B cell (primary cell): ENCODE measurements at regions not wholly inside any gene's neighbourhood (a gene's known extent, or its start where the extent isn't known, plus 50 kb on each side); places are given as distances from the start of the nearest gene placed in this dataset.

ENCODE experiments used
- ATAC-seq: fragments of 200-7000 bp; cut with Tn5 transposase; one replicate; pipeline ENCODE4 v1.10.0; 2021; ENCODE audit warnings: low read depth, mild to moderate bottlenecking, moderate number of reproducible peaks, moderate library complexity
- CTCF ChIA-PET: fragments of 350-600 bp; sonication (Branson Sonifier 250); formaldehyde crosslinking; loops from one replicate; lab custom pipeline; 2021; ENCODE audit warnings: antibody characterized with exemption, inconsistent platforms; lab: Charles Lee
- POLR2A ChIA-PET: fragments of 350-600 bp; sonication (Branson Sonifier 250); formaldehyde crosslinking; loops from one replicate; lab custom pipeline; 2021; ENCODE audit warnings: antibody characterized with exemption; lab: Charles Lee
- DNase-seq: peaks from one replicate; pipeline ENCODE4 v3.0.0; 2013
- H2AFZ ChIP-seq: 2 replicates; pipeline ENCODE4 v1.6.1; 2012; ENCODE audit warnings: mild to moderate bottlenecking, low read depth, low read length; ENCODE audit not compliant: insufficient read depth, poor library complexity, severe bottlenecking
- H3K27ac ChIP-seq, 2 donors: 1 replicate in 1 of 2; 2 replicates in 1 of 2; pipeline ENCODE4 v1.5.1; 2012 to 2013; ENCODE audit warnings: low read length in 2 of 2, mild to moderate bottlenecking in 2 of 2, moderate library complexity in 1 of 2
- H3K27me3 ChIP-seq, 4 experiments: fragments of 200-600 bp in 1 of 4; sonication (generic) in 1 of 4; replicated peaks in 1 of 4; 1 replicate in 2 of 4; 2 replicates in 2 of 4; pipeline versions ENCODE4 v1.6.1 to v1.7.0; 2013 to 2016; ENCODE audit warnings: low read length in 3 of 4, mild to moderate bottlenecking in 2 of 4, mixed read lengths in 1 of 4, moderate library complexity in 1 of 4; ENCODE audit not compliant: insufficient read depth in 4 of 4, control insufficient read depth in 3 of 4; ENCODE audit errors: control extremely low read depth in 1 of 4
- H3K36me3 ChIP-seq, 2 experiments: replicated peaks in 1 of 2; 1 replicate in 1 of 2; 2 replicates in 1 of 2; pipeline versions ENCODE4 v1.6.1 to v1.7.1; 2013; ENCODE audit warnings: low read length in 1 of 2; ENCODE audit not compliant: insufficient read depth in 2 of 2, control insufficient read depth in 1 of 2; ENCODE audit errors: control extremely low read depth in 1 of 2, extremely low read depth in 1 of 2
- H3K4me1 ChIP-seq, 2 donors: fragments of 200-600 bp in 1 of 2; sonication (generic) in 1 of 2; 1 replicate in 1 of 2; 2 replicates in 1 of 2; pipeline versions ENCODE4 v1.5.1 to v1.6.1; 2013 to 2017; ENCODE audit warnings: low read length in 2 of 2; ENCODE audit not compliant: control insufficient read depth in 2 of 2, insufficient read depth in 2 of 2
- H3K4me2 ChIP-seq: replicated peaks from 2 replicates; pipeline ENCODE3; 2012; ENCODE audit warnings: mild to moderate bottlenecking, low read depth, low read length; ENCODE audit not compliant: poor library complexity, severe bottlenecking
- H3K4me3 ChIP-seq, 5 experiments: fragments of 200-600 bp in 1 of 5; sonication (generic) in 1 of 5; 1 replicate in 3 of 5; 2 replicates in 2 of 5; pipeline versions ENCODE4 v1.5.1 to v1.7.0; 2011 to 2016; ENCODE audit warnings: low read length in 4 of 5, mild to moderate bottlenecking in 4 of 5, low read depth in 2 of 5, control low read depth in 1 of 5, moderate library complexity in 1 of 5; ENCODE audit not compliant: insufficient read depth in 1 of 5; ENCODE audit errors: control extremely low read depth in 1 of 5, extremely low read depth in 1 of 5
- H3K79me2 ChIP-seq: fragments of 200-600 bp; sonication (generic); one replicate; pipeline ENCODE4 v1.6.0; 2016; ENCODE audit warnings: low read length; ENCODE audit not compliant: control insufficient read depth, insufficient read depth
- H3K9ac ChIP-seq: fragments of 200-600 bp; sonication (generic); 2 replicates; pipeline ENCODE4 v1.6.1; 2017; ENCODE audit warnings: mild to moderate bottlenecking, low read length, moderate library complexity
- H3K9me3 ChIP-seq, 3 donors: one replicate each; pipeline versions ENCODE4 v1.6.1 to v1.7.1; 2013; ENCODE audit warnings: low read length in 2 of 3; ENCODE audit not compliant: control insufficient read depth in 2 of 3, insufficient read depth in 1 of 3; ENCODE audit errors: control extremely low read depth in 1 of 3
- H4K20me1 ChIP-seq: 2 replicates; pipeline ENCODE4 v1.6.0; 2012; ENCODE audit warnings: mild to moderate bottlenecking, low read length; ENCODE audit not compliant: insufficient read depth, control insufficient read depth, poor library complexity, severe bottlenecking
- H3K27ac Mint-ChIP-seq: one replicate; pipeline ENCODE4 v1.8.0; 2021; ENCODE audit warnings: mixed read lengths
- H3K27me3 Mint-ChIP-seq: one replicate; pipeline ENCODE4 v1.8.0; 2021; ENCODE audit warnings: mixed read lengths
- H3K4me1 Mint-ChIP-seq: one replicate; pipeline ENCODE4 v1.8.0; 2021; ENCODE audit warnings: mixed read lengths
- H3K4me3 Mint-ChIP-seq: one replicate; pipeline ENCODE4 v1.8.0; 2021; ENCODE audit warnings: mixed read lengths
- H3K9me3 Mint-ChIP-seq: one replicate; pipeline ENCODE4 v1.8.0; 2022; ENCODE audit warnings: mixed read lengths; ENCODE audit not compliant: insufficient read depth
- EZH2 ChIP-seq: IDR thresholded peaks from 2 replicates; pipeline ENCODE4 v1.6.1; 2012; ENCODE audit warnings: borderline replicate concordance, low read depth, mild to moderate bottlenecking, moderate library complexity, low read length; ENCODE audit not compliant: insufficient read depth, poor library complexity, severe bottlenecking
- WGBS: methylation state at CpG from one replicate; pipeline ENCODE4 v1.1.5; 2013; ENCODE audit warnings: missing lambda C conversion rate; ENCODE audit not compliant: insufficient coverage; 5-methylcytosine and 5-hydroxymethylcytosine counted together
- intact Hi-C: fragments of 100-400 bp; cut with micrococcal nuclease; formaldehyde crosslinking; loops from one replicate; pipeline ENCODE4 v1.10.0; 2022
- TF ChIP-seq, protein P1 (sequence below): fragments of 200-600 bp; IDR thresholded peaks from one replicate; pipeline ENCODE4 v1.8.0; 2022; ENCODE audit warnings: antibody characterized with exemption, mild to moderate bottlenecking

DNA sequence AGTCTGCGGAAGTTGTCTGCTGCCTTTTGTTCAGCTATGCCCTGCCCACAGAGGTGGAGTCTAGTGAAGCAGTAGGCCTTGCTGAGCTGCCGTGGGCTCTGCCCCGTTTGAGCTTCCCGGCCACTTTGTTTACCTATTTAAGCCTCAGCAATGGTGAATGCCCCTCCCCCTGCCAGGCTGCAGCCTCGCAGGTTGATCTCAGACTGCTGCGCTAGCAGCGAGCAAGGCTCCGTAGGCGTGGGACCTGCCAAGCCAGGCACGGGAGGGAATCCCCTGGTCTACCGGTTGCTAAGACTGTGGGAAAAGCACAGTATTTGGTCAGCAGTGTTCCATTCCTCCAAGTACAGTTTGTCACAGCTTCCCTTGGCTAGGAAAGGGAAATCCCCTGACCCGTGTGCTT is 143.6 kb downstream of the DYRK2 start:
- POLR2A ChIA-PET: no interaction called here
- Histone ChIP-seq H3K4me1 (no peaks in the 10 kb centered on the region), H3K9ac (no peak overlapping the region), H3K9me3 (peaks cover 0 to 8% (median 0%) of the 10 kb centered on the region in 3 donors), H4K20me1 (no peaks in the 10 kb centered on the region), H2AFZ (no peak overlapping the region), H3K36me3 (no peaks in the 10 kb centered on the region), H3K27me3 (peaks cover 0 to 4% (median 1%) of the 10 kb centered on the region in 4 experiments), H3K79me2 (no peaks in the 10 kb centered on the region), H3K4me2 (no peak overlapping the region), H3K4me3 (no peak overlapping the region), H3K27ac (no peak overlapping the region)
- peaks cover 5% of the 10 kb centered on the region for H3K27me3 Mint-ChIP-seq
- H3K9me3 Mint-ChIP-seq: no peaks in the 10 kb centered on the region
- CTCF ChIA-PET: no interaction called here
- DNase-seq: no peak
- 95% methylated on average over 12 of the region's 12 CpGs for WGBS
- intact Hi-C loops: no loop called here
- no peak for ATAC-seq
- TF ChIP-seq, protein P1, sequence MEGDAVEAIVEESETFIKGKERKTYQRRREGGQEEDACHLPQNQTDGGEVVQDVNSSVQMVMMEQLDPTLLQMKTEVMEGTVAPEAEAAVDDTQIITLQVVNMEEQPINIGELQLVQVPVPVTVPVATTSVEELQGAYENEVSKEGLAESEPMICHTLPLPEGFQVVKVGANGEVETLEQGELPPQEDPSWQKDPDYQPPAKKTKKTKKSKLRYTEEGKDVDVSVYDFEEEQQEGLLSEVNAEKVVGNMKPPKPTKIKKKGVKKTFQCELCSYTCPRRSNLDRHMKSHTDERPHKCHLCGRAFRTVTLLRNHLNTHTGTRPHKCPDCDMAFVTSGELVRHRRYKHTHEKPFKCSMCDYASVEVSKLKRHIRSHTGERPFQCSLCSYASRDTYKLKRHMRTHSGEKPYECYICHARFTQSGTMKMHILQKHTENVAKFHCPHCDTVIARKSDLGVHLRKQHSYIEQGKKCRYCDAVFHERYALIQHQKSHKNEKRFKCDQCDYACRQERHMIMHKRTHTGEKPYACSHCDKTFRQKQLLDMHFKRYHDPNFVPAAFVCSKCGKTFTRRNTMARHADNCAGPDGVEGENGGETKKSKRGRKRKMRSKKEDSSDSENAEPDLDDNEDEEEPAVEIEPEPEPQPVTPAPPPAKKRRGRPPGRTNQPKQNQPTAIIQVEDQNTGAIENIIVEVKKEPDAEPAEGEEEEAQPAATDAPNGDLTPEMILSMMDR: no peak
- TF ChIP-seq EZH2: no peak
- H3K4me1 Mint-ChIP-seq: no peaks in the 10 kb centered on the region
- no peak overlapping the region for H3K4me3 Mint-ChIP-seq
- H3K27ac Mint-ChIP-seq: no peak overlapping the region

DNA sequence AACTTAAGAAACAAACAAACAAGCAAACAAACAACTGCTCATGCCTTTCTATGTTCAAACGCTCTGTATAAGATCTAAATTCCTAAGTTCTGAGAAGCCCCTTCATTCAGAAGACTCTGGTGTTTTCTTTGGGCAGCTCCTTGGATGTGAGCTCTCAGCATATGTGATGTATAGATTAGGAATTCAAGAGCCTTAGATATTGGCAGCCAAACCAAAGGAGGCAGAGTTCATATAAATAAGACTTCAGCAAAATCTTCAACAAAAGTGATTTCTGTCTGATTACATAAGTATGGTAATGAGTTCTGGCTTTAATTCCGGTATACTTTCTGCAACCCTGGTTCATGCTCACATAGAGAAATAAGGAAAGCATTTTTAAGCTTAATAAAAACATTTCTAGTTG is 145.6 kb downstream of the DYRK2 start:
- Mint-ChIP-seq H3K27ac (no peak overlapping the region), H3K27me3 (peaks cover 9% of the 10 kb centered on the region), H3K4me3 (no peak overlapping the region), H3K9me3 (no peaks in the 10 kb centered on the region), H3K4me1 (no peaks in the 10 kb centered on the region)
- no peaks in the 10 kb centered on the region for H3K36me3 ChIP-seq
- H3K4me3 ChIP-seq: no peak overlapping the region
- intact Hi-C loops: no loop called here
- DNase-seq (no peak), ATAC-seq (no peak)
- no peak overlapping the region for H3K27ac ChIP-seq
- CTCF ChIA-PET: no interaction called here
- H3K4me2 ChIP-seq: no peak overlapping the region
- no peaks in the 10 kb centered on the region for H3K79me2 ChIP-seq
- H3K27me3 ChIP-seq: peaks cover 0 to 4% (median 1%) of the 10 kb centered on the region in 4 experiments
- POLR2A ChIA-PET: no interaction called here
- peaks cover 0 to 8% (median 0%) of the 10 kb centered on the region in 3 donors for H3K9me3 ChIP-seq
- 100% methylated on average over 1 of the region's 2 CpGs for WGBS
- H3K4me1 ChIP-seq: no peaks in the 10 kb centered on the region
- H3K9ac ChIP-seq: no peak overlapping the region
- H2AFZ ChIP-seq: no peak overlapping the region
- TF ChIP-seq, protein P1: no peak
- no peak for TF ChIP-seq EZH2
- H4K20me1 ChIP-seq: no peaks in the 10 kb centered on the region
